B cell (primary cell): ENCODE measurements at regions not wholly inside any gene's neighbourhood (a gene's known extent, or its start where the extent isn't known, plus 50 kb on each side); places are given as distances from the start of the nearest gene placed in this dataset.

ENCODE experiments used
- CTCF ChIP-seq: fragments of 200-600 bp; IDR thresholded peaks from one replicate; pipeline ENCODE4 v1.8.0; 2022; ENCODE audit warnings: antibody characterized with exemption, mild to moderate bottlenecking
- EZH2 ChIP-seq: IDR thresholded peaks from 2 replicates; pipeline ENCODE4 v1.6.1; 2012; ENCODE audit warnings: borderline replicate concordance, low read depth, mild to moderate bottlenecking, moderate library complexity, low read length; ENCODE audit not compliant: insufficient read depth, poor library complexity, severe bottlenecking

- no peak for TF ChIP-seq CTCF
- TF ChIP-seq EZH2, result no peak
Measured at GRCh38 chr2:188892636-188893035, 81.5 kb upstream of the COL3A1 start.
